Gastroesophageal sphincter (tissue), 3 donors: ENCODE measurements at regions not wholly inside any gene's neighbourhood (a gene's known extent, or its start where the extent isn't known, plus 50 kb on each side); places are given as distances from the start of the nearest gene placed in this dataset.
"Not testable (repeated sequence)": the region's sequence is repeated elsewhere in the genome, so short reads cannot be mapped to it uniquely, and the experiment has no call there.

ENCODE experiments used
- EP300 ChIP-seq: sonication (generic); formaldehyde crosslinking; IDR thresholded peaks from one replicate; pipeline ENCODE4 v1.6.1; 2017; ENCODE audit warnings: antibody characterized with exemption, mild to moderate bottlenecking
- POLR2A ChIP-seq, 2 donors: fragments of 450-650 bp; IDR thresholded peaks; one replicate each; pipeline ENCODE4 v1.6.1; 2017; ENCODE audit warnings: antibody characterized with exemption in 2 of 2, mild to moderate bottlenecking in 2 of 2, moderate library complexity in 1 of 2
- POLR2AphosphoS5 ChIP-seq: sonication (generic); formaldehyde crosslinking; IDR thresholded peaks from one replicate; pipeline ENCODE4 v1.6.1; 2017; ENCODE audit warnings: antibody characterized with exemption
- TF ChIP-seq, protein P1 (sequence below), 4 experiments: fragments of 200-600 bp in 2 of 4; fragments of 450-650 bp in 2 of 4; sonication (generic) in 1 of 4; IDR thresholded peaks; one replicate each; pipeline ENCODE4 v1.5.1; 2017 to 2019; ENCODE audit warnings: antibody characterized with exemption in 4 of 4, mild to moderate bottlenecking in 2 of 4, moderate library complexity in 2 of 4

DNA sequence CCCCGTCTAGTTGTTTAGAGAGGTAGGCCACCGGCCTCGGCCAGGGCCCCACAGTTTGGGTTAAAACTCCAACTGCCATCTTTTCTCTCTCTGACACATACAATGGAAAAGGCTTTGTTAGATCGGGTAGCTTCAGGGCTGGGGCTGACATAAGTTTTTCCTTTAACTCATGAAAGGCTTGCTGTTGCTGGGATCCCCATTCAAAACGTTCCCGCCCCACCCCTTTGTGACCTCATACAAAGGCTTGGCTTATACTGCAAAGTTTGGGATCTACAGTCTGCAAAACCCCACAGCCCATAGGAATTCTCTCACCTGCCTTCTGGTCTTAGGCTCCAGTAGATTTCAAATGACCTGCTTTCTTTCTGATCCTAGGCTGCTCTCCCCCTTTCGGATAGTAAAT, 154.1 kb downstream of the UNC93B1 start:
- TF ChIP-seq POLR2A (IDR thresholded peaks at IDR 0.05); EP300; POLR2AphosphoS5: not testable (repeated sequence)
- TF ChIP-seq, protein P1, sequence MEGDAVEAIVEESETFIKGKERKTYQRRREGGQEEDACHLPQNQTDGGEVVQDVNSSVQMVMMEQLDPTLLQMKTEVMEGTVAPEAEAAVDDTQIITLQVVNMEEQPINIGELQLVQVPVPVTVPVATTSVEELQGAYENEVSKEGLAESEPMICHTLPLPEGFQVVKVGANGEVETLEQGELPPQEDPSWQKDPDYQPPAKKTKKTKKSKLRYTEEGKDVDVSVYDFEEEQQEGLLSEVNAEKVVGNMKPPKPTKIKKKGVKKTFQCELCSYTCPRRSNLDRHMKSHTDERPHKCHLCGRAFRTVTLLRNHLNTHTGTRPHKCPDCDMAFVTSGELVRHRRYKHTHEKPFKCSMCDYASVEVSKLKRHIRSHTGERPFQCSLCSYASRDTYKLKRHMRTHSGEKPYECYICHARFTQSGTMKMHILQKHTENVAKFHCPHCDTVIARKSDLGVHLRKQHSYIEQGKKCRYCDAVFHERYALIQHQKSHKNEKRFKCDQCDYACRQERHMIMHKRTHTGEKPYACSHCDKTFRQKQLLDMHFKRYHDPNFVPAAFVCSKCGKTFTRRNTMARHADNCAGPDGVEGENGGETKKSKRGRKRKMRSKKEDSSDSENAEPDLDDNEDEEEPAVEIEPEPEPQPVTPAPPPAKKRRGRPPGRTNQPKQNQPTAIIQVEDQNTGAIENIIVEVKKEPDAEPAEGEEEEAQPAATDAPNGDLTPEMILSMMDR (IDR thresholded peaks at IDR 0.05), result not testable (repeated sequence)
